ENCODE measurements at regions not wholly inside any gene's neighbourhood (a gene's known extent, or its start where the extent isn't known, plus 50 kb on each side); places are given as distances from the start of the nearest gene placed in this dataset.

GRCh38 chr1:187933562-187934419 lies 1105.0 kb downstream of the PLA2G4A start:
- TF ChIP-seq RARB (CRISPR knock-in tag; IDR thresholded peaks at IDR 0.05): no peak
- TF ChIP-seq ARNTL (CRISPR knock-in tag; IDR thresholded peaks at IDR 0.05; ENCODE audit: borderline replicate concordance, low read depth): no peak
- TF ChIP-seq, protein P1, sequence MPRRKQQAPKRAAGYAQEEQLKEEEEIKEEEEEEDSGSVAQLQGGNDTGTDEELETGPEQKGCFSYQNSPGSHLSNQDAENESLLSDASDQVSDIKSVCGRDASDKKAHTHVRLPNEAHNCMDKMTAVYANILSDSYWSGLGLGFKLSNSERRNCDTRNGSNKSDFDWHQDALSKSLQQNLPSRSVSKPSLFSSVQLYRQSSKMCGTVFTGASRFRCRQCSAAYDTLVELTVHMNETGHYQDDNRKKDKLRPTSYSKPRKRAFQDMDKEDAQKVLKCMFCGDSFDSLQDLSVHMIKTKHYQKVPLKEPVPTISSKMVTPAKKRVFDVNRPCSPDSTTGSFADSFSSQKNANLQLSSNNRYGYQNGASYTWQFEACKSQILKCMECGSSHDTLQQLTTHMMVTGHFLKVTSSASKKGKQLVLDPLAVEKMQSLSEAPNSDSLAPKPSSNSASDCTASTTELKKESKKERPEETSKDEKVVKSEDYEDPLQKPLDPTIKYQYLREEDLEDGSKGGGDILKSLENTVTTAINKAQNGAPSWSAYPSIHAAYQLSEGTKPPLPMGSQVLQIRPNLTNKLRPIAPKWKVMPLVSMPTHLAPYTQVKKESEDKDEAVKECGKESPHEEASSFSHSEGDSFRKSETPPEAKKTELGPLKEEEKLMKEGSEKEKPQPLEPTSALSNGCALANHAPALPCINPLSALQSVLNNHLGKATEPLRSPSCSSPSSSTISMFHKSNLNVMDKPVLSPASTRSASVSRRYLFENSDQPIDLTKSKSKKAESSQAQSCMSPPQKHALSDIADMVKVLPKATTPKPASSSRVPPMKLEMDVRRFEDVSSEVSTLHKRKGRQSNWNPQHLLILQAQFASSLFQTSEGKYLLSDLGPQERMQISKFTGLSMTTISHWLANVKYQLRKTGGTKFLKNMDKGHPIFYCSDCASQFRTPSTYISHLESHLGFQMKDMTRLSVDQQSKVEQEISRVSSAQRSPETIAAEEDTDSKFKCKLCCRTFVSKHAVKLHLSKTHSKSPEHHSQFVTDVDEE (CRISPR knock-in tag; IDR thresholded peaks at IDR 0.05): no peak

All from SK-N-SH treated with all-trans-retinoic acid at 6 μM for 48 hours (cell line).